MM.1S (cell line): ENCODE measurements at regions not wholly inside any gene's neighbourhood (a gene's known extent, or its start where the extent isn't known, plus 50 kb on each side); places are given as distances from the start of the nearest gene placed in this dataset.

Experiments
- DNase-seq: peaks from one replicate; pipeline ENCODE4 v3.0.0-alpha.2; 2015
- H2AFZ ChIP-seq: fragments of 300-600 bp; sonication (generic); 2 replicates; pipeline ENCODE4 v1.6.0; 2016; ENCODE audit warnings: antibody characterized with exemption, low read length
- H3F3A ChIP-seq: fragments of 300-600 bp; sonication (generic); 2 replicates; pipeline ENCODE4 v1.6.1; 2016; ENCODE audit warnings: mild to moderate bottlenecking, antibody characterized with exemption, low read length, moderate library complexity, mixed read lengths; ENCODE audit not compliant: insufficient read depth
- H3K27ac ChIP-seq: fragments of 300-600 bp; sonication (generic); 2 replicates; pipeline ENCODE4 v1.5.1; 2016; ENCODE audit warnings: mild to moderate bottlenecking, low read length
- H3K27me3 ChIP-seq: fragments of 300-600 bp; sonication (generic); replicated peaks from 2 replicates; pipeline ENCODE4 v1.6.0; 2016; ENCODE audit warnings: low read length; ENCODE audit not compliant: insufficient read depth
- H3K36me3 ChIP-seq: fragments of 300-600 bp; sonication (generic); replicated peaks from 2 replicates; pipeline ENCODE4 v1.6.1; 2016; ENCODE audit warnings: mild to moderate bottlenecking, low read length, mixed read lengths; ENCODE audit not compliant: insufficient read depth
- H3K4me1 ChIP-seq: fragments of 300-600 bp; sonication (generic); 2 replicates; pipeline ENCODE4 v1.6.1; 2016; ENCODE audit warnings: low read length, mixed read lengths
- H3K4me2 ChIP-seq: fragments of 300-600 bp; sonication (generic); 2 replicates; pipeline ENCODE4 v1.6.0; 2016; ENCODE audit warnings: low read depth, low read length
- H3K4me3 ChIP-seq: fragments of 300-600 bp; sonication (generic); 2 replicates; pipeline ENCODE4 v1.5.1; 2016; ENCODE audit warnings: low read length, mixed read lengths
- H3K79me2 ChIP-seq: fragments of 300-600 bp; sonication (generic); 2 replicates; pipeline ENCODE4 v1.6.1; 2016; ENCODE audit warnings: mixed run types, low read length, mixed read lengths
- H3K9ac ChIP-seq: fragments of 300-600 bp; sonication (generic); 2 replicates; pipeline ENCODE4 v1.6.1; 2016; ENCODE audit warnings: low read length, mixed read lengths
- H3K9me2 ChIP-seq: fragments of 300-600 bp; sonication (generic); replicated peaks from 2 replicates; pipeline ENCODE4 v1.6.1; 2016; ENCODE audit warnings: mild to moderate bottlenecking, low read length, mixed read lengths; ENCODE audit not compliant: insufficient read depth
- H3K9me3 ChIP-seq: fragments of 300-600 bp; sonication (generic); replicated peaks from 2 replicates; pipeline ENCODE4 v1.6.1; 2016; ENCODE audit warnings: mild to moderate bottlenecking, low read length, mixed read lengths; ENCODE audit not compliant: insufficient read depth
- H4K20me1 ChIP-seq: fragments of 300-600 bp; sonication (generic); 2 replicates; pipeline ENCODE4 v1.6.1; 2016; ENCODE audit warnings: mild to moderate bottlenecking, low read length, moderate library complexity, mixed read lengths; ENCODE audit not compliant: insufficient read depth
- EZH2 ChIP-seq: fragments of 300-600 bp; sonication (generic); optimal IDR thresholded peaks from 2 replicates; pipeline ENCODE3; 2017; ENCODE audit warnings: low read depth, mild to moderate bottlenecking, antibody characterized with exemption, low read length, mixed read lengths
- EZH2phosphoT487 ChIP-seq: fragments of 300-600 bp; sonication (generic); IDR thresholded peaks from 2 replicates; pipeline ENCODE4 v1.6.1; 2018; ENCODE audit warnings: antibody characterized with exemption, low read length
- TF ChIP-seq, protein P1 (sequence below): fragments of 300-600 bp; sonication (generic); IDR thresholded peaks from 2 replicates; pipeline ENCODE4 v1.5.1; 2016; ENCODE audit warnings: antibody characterized with exemption, low read length, mixed read lengths

DNA sequence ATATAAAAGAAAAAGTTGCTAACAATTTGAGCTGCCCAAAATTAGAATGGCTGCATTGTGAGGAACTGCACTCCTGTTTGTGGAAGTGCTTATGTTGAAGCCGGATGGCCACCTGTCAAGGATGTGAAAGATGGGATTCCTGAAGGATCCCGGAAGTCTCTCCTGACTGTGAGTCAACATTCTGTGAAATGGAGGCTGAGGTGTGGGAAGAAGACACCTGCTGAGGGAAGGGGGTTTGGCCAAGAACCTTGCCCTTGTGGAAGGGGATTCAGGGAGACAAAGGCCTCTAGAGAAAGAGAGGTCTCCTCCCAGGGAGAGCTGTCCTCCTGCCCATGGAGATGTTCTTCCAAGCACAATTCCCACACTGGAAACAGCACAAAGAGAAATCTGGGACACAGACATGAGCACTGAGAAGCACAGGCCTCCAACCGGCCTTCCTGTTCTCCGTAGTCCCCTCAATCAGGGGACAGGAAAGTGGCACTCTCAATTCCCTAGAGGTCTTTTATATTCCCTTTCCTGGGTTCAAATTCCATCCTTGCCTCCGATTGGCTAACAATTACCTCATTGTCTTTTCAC is 70.5 kb downstream of the CD2 start:
- Histone ChIP-seq H4K20me1 (no peaks in the 10 kb centered on the region), H2AFZ (no peak overlapping the region), H3F3A (peaks cover 4% of the 10 kb centered on the region; the same call in 1 of the 2 replicates), H3K79me2 (no peaks in the 10 kb centered on the region), H3K36me3 (no peaks in the 10 kb centered on the region), H3K9me2 (no peaks in the 10 kb centered on the region), H3K9me3 (no peaks in the 10 kb centered on the region), H3K4me1 (peaks cover 15% of the 10 kb centered on the region), H3K9ac (no peak overlapping the region), H3K27ac (no peak overlapping the region), H3K4me2 (no peak overlapping the region), H3K27me3 (no peaks in the 10 kb centered on the region), H3K4me3 (no peak overlapping the region)
- no peak for TF ChIP-seq EZH2
- TF ChIP-seq EZH2phosphoT487 = no peak
- TF ChIP-seq, protein P1, sequence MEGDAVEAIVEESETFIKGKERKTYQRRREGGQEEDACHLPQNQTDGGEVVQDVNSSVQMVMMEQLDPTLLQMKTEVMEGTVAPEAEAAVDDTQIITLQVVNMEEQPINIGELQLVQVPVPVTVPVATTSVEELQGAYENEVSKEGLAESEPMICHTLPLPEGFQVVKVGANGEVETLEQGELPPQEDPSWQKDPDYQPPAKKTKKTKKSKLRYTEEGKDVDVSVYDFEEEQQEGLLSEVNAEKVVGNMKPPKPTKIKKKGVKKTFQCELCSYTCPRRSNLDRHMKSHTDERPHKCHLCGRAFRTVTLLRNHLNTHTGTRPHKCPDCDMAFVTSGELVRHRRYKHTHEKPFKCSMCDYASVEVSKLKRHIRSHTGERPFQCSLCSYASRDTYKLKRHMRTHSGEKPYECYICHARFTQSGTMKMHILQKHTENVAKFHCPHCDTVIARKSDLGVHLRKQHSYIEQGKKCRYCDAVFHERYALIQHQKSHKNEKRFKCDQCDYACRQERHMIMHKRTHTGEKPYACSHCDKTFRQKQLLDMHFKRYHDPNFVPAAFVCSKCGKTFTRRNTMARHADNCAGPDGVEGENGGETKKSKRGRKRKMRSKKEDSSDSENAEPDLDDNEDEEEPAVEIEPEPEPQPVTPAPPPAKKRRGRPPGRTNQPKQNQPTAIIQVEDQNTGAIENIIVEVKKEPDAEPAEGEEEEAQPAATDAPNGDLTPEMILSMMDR = no peak
- no peak for DNase-seq

DNA sequence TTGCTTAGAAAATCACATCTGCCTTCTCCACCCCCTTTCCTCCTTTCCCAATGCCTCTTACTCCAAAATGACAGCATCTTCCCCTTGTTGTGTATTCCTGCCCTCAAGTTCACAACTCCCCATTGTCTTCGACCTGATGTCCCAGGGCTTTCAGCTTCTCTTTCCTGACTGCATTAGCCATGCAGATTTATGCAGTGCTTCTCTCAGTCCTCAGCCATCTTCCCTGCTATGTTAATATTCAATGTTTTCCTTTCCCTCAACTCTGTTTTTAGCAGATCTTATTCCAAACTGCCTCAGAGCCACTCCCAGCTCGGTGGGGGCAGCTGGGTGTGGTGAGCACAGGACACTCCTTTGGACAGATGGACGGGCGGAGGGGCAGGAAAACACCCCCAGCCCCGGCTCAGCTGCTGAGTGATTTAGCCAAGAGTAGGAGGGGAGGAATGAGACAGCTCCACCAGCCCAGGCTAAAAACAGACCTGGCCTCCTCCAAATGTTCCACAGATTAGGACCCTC is 71.0 kb downstream of the CD2 start:
- H3K4me3 ChIP-seq = no peak overlapping the region
- no peak overlapping the region for H3K9ac ChIP-seq
- H2AFZ ChIP-seq = no peak overlapping the region
- H3K79me2 ChIP-seq = no peaks in the 10 kb centered on the region
- peaks cover 4% of the 10 kb centered on the region; the same call in 1 of the 2 replicates for H3F3A ChIP-seq
- no peaks in the 10 kb centered on the region for H4K20me1 ChIP-seq
- DNase-seq = no peak
- H3K27me3 ChIP-seq = no peaks in the 10 kb centered on the region
- H3K4me1 ChIP-seq = peaks cover 15% of the 10 kb centered on the region
- no peak overlapping the region for H3K4me2 ChIP-seq
- no peaks in the 10 kb centered on the region for H3K9me2 ChIP-seq
- no peaks in the 10 kb centered on the region for H3K36me3 ChIP-seq
- no peaks in the 10 kb centered on the region for H3K9me3 ChIP-seq
- H3K27ac ChIP-seq = no peak overlapping the region
- TF ChIP-seq EZH2phosphoT487 (no peak), EZH2 (no peak)
- TF ChIP-seq, protein P1 = no peak

DNA sequence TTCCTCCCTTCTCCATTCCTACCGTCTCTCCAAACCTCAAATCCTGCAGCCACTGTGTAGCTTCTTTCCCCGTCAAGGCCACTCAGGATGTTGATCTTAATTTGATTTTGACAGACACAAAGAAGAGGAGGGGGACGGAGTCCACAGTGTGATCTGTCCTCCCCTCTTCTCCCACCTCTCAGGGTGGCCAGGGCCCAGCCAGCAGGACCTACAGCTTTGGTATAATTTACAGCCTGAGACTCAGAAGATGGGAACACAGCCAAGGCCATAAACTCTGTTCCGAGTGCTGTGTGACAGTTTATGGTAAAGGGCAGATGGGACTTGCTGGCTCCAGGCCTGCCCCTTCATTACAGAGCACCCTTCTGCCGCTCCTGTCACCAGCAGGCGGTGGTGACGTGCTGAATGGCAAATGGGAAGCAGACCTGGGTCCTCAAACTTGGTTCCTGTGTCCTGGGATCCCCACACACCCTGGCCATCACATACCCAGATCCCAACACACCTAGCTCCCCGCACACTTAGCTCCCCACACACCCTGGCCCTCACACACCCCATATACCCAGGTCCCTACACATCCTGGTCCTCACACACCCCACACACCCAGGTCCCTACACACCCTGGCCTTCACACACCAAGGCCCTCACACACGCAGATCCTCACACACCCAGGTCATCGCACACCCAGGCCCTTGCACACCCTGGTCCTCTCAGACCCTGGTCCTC is 71.6 kb downstream of the CD2 start:
- Histone ChIP-seq H3K4me2 (no peak overlapping the region), H2AFZ (no peak overlapping the region), H3F3A (peaks cover 4% of the 10 kb centered on the region; the same call in 1 of the 2 replicates), H3K79me2 (no peaks in the 10 kb centered on the region), H3K27me3 (no peaks in the 10 kb centered on the region), H4K20me1 (no peaks in the 10 kb centered on the region), H3K9me2 (no peaks in the 10 kb centered on the region), H3K27ac (no peak overlapping the region), H3K4me3 (no peak overlapping the region), H3K9me3 (no peaks in the 10 kb centered on the region), H3K9ac (no peak overlapping the region), H3K36me3 (no peaks in the 10 kb centered on the region), H3K4me1 (peaks cover 15% of the 10 kb centered on the region)
- DNase-seq = no peak
- TF ChIP-seq, protein P1 = no peak
- TF ChIP-seq EZH2 = no peak
- TF ChIP-seq EZH2phosphoT487 = no peak
